ENCODE measurements at regions not wholly inside any gene's neighbourhood (a gene's known extent, or its start where the extent isn't known, plus 50 kb on each side); places are given as distances from the start of the nearest gene placed in this dataset.

DNA sequence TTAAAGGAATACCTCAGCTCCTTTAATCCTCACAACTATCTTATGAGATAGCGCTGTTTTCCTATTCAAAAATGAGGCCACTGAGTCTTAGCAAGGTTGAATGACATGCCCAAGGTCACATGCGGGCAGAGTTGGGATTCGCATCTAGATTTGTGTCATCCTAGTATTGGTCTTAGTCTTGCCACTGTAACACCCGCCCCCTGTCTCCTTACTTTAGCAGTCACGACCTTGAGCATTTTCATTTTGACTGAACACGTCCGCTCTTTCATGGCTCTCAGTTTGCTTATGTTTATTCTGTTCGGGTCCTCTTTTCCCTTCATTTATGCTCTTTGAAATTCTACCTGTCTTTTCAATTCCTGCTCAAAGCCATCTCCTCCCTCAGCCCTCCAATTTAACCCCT is 112.5 kb upstream of the CADPS start:
- H3K4me1 Mint-ChIP-seq (ENCODE audit: low read depth): no peaks in the 10 kb centered on the region
- H3K36me3 Mint-ChIP-seq (ENCODE audit: low read depth): no peaks in the 10 kb centered on the region; the same call in 1 of the 2 replicates
- peaks cover 30% of the 10 kb centered on the region for H3K9me3 Mint-ChIP-seq
- no peak overlapping the region for H3K4me3 Mint-ChIP-seq
- no peak for DNase-seq
- H3K27me3 Mint-ChIP-seq (ENCODE audit: insufficient read depth): peaks cover 3% of the 10 kb centered on the region; the same call in 1 of the 2 replicates
- no peak overlapping the region for H3K27ac Mint-ChIP-seq
- TF ChIP-seq, protein P1, sequence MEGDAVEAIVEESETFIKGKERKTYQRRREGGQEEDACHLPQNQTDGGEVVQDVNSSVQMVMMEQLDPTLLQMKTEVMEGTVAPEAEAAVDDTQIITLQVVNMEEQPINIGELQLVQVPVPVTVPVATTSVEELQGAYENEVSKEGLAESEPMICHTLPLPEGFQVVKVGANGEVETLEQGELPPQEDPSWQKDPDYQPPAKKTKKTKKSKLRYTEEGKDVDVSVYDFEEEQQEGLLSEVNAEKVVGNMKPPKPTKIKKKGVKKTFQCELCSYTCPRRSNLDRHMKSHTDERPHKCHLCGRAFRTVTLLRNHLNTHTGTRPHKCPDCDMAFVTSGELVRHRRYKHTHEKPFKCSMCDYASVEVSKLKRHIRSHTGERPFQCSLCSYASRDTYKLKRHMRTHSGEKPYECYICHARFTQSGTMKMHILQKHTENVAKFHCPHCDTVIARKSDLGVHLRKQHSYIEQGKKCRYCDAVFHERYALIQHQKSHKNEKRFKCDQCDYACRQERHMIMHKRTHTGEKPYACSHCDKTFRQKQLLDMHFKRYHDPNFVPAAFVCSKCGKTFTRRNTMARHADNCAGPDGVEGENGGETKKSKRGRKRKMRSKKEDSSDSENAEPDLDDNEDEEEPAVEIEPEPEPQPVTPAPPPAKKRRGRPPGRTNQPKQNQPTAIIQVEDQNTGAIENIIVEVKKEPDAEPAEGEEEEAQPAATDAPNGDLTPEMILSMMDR (IDR thresholded peaks at IDR 0.05): no peak

DNA sequence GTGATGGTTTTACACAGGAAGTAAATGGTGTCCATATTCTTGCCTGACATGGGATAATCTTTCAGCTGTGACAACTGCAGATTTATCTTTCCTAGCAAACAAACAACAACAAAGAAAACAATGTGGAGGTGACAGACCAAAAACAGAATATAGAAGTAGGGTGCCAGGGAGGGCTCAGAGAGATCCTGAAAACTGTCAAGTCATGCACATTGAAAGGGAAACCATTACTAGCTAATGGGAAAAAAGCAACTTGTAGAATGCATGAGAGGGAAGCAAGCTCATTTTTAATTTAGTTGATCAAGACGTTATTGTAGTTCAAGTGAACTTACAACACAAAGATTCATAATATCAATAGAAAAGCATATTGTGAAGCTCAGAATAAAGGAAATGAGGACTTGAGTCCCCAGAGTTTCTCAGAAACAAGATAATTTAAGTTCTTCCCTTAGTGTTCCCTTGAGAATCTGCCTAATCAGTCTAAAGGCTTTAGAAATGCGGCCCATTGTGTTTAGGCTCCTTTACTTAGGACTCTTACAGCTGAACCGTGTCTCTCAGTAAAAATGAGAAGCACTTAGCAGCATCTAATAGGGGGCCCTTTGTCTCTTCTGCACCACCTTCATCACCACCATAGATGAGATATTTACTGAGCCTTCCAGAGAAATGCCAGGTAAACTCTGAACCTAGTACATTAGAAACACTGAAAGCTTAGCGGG is 115.6 kb upstream of the CADPS start:
- H3K4me1 Mint-ChIP-seq (ENCODE audit: low read depth): no peaks in the 10 kb centered on the region
- no peak for DNase-seq

DNA sequence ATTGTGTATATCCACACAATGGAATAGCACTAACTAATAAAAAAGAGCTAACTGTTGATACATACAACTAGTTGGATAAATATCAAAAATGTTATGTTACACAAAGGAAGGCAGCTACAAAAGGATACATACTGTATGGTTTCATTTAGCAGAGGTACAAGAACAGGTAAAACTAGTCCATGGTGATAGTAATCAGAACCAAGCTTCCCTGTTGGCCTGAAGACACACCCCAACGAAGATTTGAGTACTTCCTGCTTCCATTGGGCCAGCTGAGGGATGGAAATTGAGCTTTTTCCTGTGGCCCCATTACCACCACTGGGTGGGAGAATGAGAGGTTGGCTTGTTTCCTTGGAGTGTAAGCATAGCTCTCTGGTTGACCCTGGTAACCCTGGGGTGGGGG is 117.3 kb upstream of the CADPS start:
- H3K9me3 Mint-ChIP-seq: peaks cover 29% of the 10 kb centered on the region
- H3K36me3 Mint-ChIP-seq (ENCODE audit: low read depth): no peaks in the 10 kb centered on the region; the same call in 1 of the 2 replicates
- no peak overlapping the region for H3K4me3 Mint-ChIP-seq
- no peak for DNase-seq
- no peaks in the 10 kb centered on the region for H3K4me1 Mint-ChIP-seq (ENCODE audit: low read depth)
- no peak overlapping the region for H3K27ac Mint-ChIP-seq
- TF ChIP-seq, protein P1 (IDR thresholded peaks at IDR 0.05): no peak
- H3K27me3 Mint-ChIP-seq (ENCODE audit: insufficient read depth): no peaks in the 10 kb centered on the region

More for the DNA sequence above, 115.6 kb upstream of the CADPS start:
- H3K36me3 Mint-ChIP-seq (ENCODE audit: low read depth): no peaks in the 10 kb centered on the region; the same call in 1 of the 2 replicates
- no peak overlapping the region for H3K4me3 Mint-ChIP-seq
- no peak overlapping the region for H3K27ac Mint-ChIP-seq
- peaks cover 19% of the 10 kb centered on the region for H3K9me3 Mint-ChIP-seq
- TF ChIP-seq, protein P1 (IDR thresholded peaks at IDR 0.05): no peak
- peaks cover 3% of the 10 kb centered on the region; the same call in 1 of the 2 replicates for H3K27me3 Mint-ChIP-seq (ENCODE audit: insufficient read depth)

DNA sequence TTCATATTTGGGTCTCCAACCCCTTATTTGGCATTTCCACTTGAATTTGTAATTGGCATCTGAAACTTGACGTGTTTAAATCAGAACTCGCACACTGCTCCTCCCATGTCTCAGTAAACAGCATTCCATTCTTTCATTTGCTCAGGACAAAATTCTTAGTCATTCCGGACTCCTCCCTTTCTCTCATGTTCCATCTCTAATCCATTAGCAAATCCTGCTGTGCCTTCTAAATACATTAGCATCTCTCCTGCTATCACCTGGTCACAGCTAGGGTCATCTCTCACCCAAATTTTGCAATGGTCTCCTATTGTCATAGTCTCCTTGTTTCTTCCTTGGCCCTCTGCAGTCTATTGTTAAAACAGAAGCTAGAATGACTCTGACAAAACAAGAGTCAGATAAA is 119.9 kb upstream of the CADPS start:
- TF ChIP-seq, protein P1 (IDR thresholded peaks at IDR 0.05): no peak
- DNase-seq: no peak
- no peak overlapping the region for H3K4me3 Mint-ChIP-seq
- no peaks in the 10 kb centered on the region for H3K27me3 Mint-ChIP-seq (ENCODE audit: insufficient read depth)
- H3K36me3 Mint-ChIP-seq (ENCODE audit: low read depth): no peaks in the 10 kb centered on the region
- H3K4me1 Mint-ChIP-seq (ENCODE audit: low read depth): no peaks in the 10 kb centered on the region
- H3K27ac Mint-ChIP-seq: no peak overlapping the region
- peaks cover 26% of the 10 kb centered on the region for H3K9me3 Mint-ChIP-seq

DNA sequence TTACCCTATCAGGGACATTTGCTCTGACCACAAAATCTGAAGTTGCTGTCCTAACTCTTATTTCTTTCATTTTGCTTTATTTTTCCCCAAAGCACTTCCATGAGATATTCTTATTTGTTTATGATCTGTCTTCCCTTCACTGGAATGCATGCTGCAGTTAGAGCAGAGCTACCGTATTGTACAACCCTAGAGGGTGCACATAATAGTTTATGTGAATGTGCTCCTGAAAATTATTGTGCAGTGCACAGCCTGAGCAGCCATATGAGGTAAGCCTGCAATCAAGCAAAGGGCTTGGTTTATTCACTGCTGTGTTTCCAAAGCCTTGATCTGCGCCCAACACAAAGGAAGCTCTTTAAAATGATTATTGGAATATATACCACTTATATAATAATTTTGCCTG is 120.3 kb upstream of the CADPS start:
- Mint-ChIP-seq H3K27ac (no peak overlapping the region), H3K4me3 (no peak overlapping the region), H3K9me3 (peaks cover 26% of the 10 kb centered on the region), H3K36me3 (ENCODE audit: low read depth) (no peaks in the 10 kb centered on the region), H3K27me3 (ENCODE audit: insufficient read depth) (no peaks in the 10 kb centered on the region), H3K4me1 (ENCODE audit: low read depth) (no peaks in the 10 kb centered on the region)
- no peak for DNase-seq
- TF ChIP-seq, protein P1 (IDR thresholded peaks at IDR 0.05): no peak

All from HFFc6 (cell line).